Astrocyte of the cerebellum (primary cell): ENCODE measurements at regions not wholly inside any gene's neighbourhood (a gene's known extent, or its start where the extent isn't known, plus 50 kb on each side); places are given as distances from the start of the nearest gene placed in this dataset.

Source experiments
- DNase-seq: peaks from one replicate; pipeline ENCODE4 v3.0.0-alpha.2; 2011; ENCODE audit warnings: low read depth
- H3K4me3 ChIP-seq: 2 replicates; pipeline ENCODE4 v1.5.1; 2011; ENCODE audit warnings: mild to moderate bottlenecking, low read depth, low read length, moderate library complexity
- CTCF ChIP-seq: IDR thresholded peaks from 2 replicates; pipeline ENCODE4 v1.5.1; 2012; ENCODE audit warnings: low read length, low read depth, moderate library complexity, mild to moderate bottlenecking; ENCODE audit errors: missing control alignments
- in situ Hi-C: cut with HindIII; loops from 2 replicates; pipeline ENCODE4 v1.10.0; 2017; ENCODE audit warnings: low sequenced_read_pairs

- no peak for TF ChIP-seq CTCF
- DNase-seq: no peak
- no peak overlapping the region for H3K4me3 ChIP-seq
- in situ Hi-C loops: no loop called here
Observed at GRCh38 chr9:14560194-14560593, 133.0 kb downstream of the ZDHHC21 start.

- in situ Hi-C loops: no loop called here
- H3K4me3 ChIP-seq: no peak overlapping the region
- no peak for TF ChIP-seq CTCF
- DNase-seq: no peak
Observed at GRCh38 chr9:14554886-14555285, 138.3 kb downstream of the ZDHHC21 start.

- in situ Hi-C loops: no loop called here
- no peak overlapping the region for H3K4me3 ChIP-seq
- TF ChIP-seq CTCF: no peak
- no peak for DNase-seq
Observed at GRCh38 chr9:14547245-14548060, 145.8 kb downstream of the ZDHHC21 start.

GRCh38 chr9:14546693-14547092 is 146.5 kb downstream of the ZDHHC21 start:
- TF ChIP-seq CTCF: no peak
- no peak for DNase-seq
- in situ Hi-C loops: no loop called here
- H3K4me3 ChIP-seq: no peak overlapping the region

DNA sequence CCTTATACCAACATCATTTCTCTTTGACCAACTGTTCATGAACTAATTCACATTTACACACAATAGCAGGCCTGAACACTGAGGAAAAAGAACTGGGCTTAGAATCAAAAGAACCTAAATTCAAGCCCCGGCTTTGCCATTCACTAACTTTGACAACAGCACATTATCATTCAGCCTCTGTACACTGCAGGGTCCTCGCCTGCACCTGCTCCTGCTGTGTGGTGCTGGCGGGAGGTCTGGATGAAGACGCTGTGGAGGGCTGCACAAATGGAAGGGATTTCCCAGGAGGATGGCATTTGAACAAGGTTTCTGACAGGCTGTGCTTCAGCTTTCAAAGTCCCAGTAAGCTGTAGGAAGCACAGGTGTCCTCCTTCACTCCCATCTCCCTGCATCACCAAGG is 151.2 kb downstream of the ZDHHC21 start:
- in situ Hi-C loops: no loop called here
- no peak for DNase-seq
- H3K4me3 ChIP-seq: no peak overlapping the region
- TF ChIP-seq CTCF: no peak

- H3K4me3 ChIP-seq: no peak overlapping the region
- TF ChIP-seq CTCF: no peak
- in situ Hi-C loops: no loop called here
- DNase-seq: no peak
Observed at GRCh38 chr9:14538526-14538925, 154.7 kb downstream of the ZDHHC21 start.
